Hepatic stellate cell (primary cell): ENCODE measurements at regions not wholly inside any gene's neighbourhood (a gene's known extent, or its start where the extent isn't known, plus 50 kb on each side); places are given as distances from the start of the nearest gene placed in this dataset.
"Not testable (repeated sequence)": the region's sequence is repeated elsewhere in the genome, so short reads cannot be mapped to it uniquely, and the experiment has no call there.

Experiments
- DNase-seq: peaks from one replicate; pipeline ENCODE4 v3.0.0; 2011; ENCODE audit warnings: low spot score

DNA sequence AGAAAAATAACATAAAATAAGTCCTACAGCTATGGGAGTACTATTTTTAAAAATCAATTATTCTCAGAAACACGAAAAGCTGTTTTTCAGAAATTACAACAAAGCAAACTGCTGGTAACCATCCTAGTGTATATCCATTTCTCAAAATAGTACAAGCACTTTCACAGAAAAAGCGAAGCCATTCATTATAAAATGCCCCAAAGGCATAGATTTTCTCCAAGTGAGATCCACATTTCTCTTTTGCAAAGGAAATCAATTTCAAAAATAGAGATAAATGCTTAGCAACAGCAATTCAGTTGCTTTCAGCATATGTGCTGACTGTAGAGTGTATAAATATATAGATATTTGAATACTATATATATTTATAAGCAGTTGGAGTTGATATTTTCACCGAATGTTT lies 1266.3 kb downstream of the SI start:
- DNase-seq: no peak

DNA sequence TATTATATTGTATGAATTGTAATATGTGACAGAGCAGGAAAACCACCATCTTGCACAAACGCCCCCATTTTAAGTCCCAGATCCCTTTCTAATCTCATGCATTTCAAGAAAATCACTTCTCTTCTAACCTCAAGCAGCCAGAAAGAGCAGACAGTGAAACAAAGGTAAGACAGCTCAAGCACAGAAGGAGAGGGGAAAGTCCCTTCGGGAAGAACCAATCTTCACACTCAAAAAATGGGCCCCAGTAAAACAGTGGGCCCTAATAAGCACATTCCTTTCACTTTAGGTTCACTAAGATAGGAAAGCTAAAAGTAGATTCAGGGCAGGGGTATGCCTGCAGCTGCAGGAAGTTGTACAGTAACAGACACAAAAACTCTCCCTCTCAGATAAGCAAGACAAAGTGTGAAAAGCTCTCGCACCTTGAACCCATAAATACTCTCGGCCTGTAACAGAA lies 1268.7 kb downstream of the SI start:
- DNase-seq: no peak

DNA sequence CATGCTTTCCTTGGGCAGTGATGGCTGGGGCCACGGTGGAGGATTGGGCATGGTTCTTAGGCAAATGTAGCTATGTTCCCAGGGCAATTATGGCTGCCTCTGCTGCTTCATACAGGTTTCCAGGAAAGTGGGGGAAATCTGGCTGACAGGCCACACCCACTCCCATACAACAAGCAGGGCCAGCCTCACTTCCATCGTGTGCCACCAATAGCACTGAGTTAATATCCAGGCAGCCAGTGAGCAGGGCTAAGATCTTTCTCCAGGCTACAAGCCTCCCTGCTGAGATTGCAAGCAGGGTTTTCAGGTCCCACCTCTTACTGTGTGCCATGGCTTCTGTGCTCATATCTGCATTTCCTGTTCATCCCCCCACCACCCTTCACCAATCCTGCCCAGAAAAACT lies 1291.9 kb downstream of the SI start:
- no peak for DNase-seq

DNA sequence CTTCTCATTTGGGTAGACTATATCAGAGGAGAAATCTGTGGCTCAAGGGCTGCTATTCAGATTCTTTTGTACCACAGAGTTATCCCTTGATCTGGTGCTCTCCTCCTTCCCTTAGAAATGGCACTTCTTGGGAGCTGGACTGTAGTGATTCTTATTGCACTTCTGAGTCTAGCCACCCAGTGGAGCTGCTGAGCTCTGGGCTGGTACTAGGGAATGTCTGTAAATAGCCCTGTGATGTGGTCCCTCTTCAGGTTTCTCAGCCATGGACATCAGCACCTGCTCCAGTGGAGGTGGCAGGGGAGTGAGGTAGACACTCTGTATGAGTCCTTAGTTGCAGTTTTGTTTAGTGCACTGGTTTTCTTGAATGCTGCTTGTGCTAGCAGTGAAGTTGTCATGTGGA lies 1292.6 kb downstream of the SI start:
- DNase-seq: no peak

DNA sequence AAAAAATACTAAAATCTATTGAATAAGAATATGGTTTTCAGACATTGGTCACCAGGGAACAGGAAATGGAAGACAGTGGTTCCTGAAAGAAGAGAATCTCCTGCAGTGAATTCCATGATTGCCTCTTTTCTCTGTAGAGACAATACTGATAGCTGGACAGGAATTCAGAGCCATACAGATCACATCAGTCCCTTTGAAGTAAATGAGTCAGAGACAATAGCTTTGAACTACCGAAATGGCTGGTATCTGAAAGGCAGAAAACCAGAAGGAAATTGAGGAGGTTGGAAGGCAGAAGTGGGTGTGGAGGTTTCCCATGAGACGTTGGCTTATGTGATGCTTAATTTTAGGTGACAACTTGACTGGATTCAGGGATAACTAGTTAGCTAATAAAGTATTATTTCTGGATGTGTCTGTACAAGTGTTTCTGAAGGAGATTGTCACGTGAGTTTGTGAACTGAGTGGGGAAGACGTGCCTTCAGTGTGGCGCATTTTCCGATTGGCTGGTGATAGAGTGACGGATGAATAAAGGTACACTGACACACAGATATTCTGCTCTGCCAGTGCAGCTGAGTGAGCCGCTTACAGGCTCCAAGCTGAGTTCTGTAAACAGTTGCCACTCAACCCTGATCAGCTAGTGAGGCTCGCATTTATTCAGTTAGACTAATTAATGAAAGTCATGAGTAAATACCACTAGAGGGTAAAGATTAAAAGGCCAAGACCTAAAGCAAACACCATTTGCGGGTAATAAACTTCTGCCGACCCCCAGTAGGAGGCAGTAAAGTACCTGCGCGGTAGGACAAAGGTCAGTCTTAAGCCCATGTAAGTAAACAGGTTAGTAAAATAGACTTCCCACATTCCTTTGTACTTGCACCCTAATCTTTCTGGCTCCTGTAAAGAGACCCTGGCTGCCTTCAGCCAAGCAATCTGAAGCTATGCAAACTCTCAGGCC lies 1298.6 kb downstream of the SI start:
- DNase-seq: no peak

DNA sequence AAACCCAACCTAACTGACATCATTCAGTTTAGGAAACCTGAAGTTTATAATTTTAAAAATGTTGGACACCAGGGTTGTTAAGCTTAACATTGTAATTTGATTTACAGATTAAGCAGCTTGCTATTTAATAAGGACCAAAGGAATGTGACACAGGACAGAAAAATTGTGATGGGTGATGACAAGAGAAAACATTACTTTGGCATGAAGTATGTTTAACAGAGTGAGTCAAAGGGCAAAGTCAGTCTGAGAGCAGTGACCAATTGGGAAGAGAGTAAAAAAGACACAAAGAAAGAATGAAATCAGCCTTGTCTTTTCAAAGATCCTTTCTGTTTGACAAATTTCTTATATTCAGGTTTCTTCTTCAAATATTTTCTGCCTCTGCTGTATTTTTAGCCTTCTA lies 1301.6 kb downstream of the SI start:
- no peak for DNase-seq

DNA sequence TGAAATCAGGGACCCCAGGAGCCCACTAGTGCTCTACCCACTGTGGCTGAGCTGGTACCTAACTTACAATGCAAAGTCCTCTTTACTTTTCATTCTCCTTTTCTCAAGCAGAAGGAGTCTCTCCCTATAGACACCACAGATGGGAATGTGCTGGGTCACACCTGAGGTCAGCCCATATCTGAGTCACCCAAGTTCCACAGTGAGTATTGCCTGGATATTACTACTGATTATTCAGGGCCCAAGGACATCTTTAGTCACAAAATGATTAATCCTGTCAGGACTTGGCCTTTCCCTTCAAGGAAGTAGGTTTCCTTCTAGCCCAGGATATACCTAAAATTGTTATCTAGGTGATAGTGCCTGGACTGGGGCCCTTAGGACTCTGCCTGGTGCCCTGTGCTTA lies 1305.2 kb downstream of the SI start:
- no peak for DNase-seq

DNA sequence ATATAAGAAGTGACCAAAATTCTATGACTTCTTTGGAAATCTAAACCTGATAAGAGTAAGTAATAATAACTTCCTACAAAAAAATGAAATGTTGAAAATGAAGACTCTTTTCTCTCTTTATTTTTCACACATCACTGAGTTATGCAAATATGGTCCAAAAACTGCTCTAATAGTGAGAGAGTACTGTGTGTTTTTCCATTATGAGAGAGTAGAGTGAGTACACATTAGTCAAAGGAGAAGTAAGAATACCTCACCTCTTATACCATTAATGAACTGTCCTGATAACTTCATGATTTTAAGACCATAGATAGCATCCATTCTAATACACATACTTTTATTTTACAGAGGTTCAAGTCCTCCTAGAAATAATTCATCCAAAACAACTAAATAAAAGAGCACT lies 1310.2 kb downstream of the SI start:
- DNase-seq: no peak

DNA sequence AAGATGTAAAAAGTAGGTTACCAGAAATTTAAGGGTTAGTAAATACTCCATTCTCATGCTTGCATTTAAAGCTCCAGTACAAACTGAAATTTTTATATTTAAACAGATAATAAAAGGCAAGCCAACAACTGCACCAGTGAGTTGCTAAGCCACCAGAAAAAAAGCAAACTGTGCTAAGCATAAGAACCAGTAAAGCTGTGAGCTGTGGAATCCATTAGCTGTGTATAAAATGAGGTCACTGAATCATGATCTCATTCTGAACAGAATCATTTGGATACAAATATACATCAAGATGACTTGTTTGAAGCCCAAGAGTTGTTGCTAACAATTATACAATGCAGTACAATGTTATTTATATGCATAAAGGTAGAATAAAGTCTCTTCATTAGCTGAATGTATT lies 1312.2 kb downstream of the SI start:
- DNase-seq: no peak

DNA sequence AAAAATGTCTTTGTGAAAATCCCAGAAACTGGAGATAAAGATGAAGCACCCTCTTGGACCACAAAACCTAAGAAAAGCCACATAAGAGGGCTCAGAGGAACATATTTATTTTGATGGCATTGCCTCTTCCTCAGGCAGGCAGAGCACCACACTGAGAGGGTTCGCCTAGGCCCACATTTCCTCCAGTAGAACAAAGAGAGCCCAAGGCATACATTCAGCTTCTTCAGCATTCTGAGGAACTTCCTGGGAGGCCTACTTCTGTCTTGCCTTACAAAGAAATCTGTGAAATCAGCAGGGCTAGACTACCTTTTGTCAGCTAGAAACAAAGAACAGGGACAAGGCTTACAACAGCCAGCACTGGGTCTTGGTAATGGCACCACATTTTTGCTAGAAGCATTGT lies 1325.3 kb downstream of the SI start:
- no peak for DNase-seq

DNA sequence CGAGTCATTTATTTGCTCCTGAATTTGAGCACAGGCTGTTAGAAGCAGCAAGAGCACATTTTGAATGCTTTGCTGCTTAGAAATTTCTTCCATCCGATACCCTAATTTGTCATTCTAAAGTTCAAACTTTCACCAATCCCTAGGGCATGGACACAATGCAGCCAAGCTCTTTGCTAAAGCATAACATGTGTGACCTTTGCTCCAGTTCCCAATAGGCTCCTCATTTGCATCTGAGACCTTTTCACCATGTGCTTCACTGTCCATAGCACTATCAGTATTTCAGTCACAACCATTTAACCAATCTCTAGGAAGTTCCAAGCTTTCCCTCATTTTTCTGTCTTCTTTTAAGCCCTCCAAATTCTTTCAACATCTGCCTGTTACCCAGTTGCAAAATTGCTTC lies 1333.1 kb downstream of the SI start:
- no peak for DNase-seq

DNA sequence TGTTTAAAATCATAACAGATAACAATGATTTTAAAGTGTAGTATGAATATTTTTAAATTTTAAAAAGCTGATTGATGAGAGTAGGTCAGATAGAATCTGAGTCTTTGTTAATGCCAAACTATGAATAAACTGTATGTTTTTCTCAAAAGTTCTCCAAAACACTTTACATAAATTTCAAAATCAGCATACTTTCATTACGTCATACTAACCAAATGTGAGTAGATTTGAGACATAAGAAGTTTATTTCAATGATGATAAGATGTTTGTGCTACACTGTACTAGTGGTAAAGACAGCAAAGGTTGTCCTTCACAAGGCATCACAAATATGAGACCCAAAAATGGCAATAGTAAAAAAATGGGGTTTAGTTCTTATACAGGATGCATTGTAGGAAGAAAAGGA lies 1342.9 kb downstream of the SI start:
- no peak for DNase-seq

DNA sequence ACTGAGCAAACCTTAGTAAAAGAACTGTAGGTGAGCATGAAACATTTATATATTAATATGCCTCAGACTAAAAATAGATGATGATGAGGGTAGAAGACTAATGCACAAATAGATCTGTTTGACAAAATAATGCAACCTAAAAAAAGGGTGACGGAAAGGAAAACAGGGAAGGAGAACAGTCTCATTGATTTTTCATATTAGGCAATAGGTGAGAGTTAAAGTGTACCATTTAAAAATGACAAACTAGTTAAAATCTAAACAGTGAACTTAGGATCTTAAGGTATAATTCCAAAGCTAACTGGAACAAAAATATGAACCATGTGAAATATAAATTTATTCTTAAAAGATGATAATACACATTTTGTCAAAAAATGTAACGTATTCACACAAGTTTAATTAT lies 1347.6 kb downstream of the SI start:
- no peak for DNase-seq

DNA sequence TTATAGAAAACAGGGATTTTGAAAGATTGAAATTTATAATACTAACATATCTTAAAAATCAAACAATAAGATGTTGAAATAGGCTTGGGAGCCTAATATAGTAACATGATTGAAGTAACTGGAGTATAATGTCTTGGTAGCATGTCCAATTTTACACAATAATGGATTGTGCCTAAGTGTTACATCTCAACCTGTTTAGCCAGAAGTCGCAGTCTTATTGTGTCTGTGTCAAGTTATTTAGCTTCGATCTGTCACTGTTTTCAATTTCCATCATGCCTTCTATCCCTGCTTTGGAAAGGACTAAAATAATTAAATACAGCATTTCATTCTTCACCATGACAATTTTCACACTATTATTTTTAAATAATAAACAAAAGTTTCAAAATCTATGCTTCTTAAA lies 1352.2 kb downstream of the SI start:
- no peak for DNase-seq

DNA sequence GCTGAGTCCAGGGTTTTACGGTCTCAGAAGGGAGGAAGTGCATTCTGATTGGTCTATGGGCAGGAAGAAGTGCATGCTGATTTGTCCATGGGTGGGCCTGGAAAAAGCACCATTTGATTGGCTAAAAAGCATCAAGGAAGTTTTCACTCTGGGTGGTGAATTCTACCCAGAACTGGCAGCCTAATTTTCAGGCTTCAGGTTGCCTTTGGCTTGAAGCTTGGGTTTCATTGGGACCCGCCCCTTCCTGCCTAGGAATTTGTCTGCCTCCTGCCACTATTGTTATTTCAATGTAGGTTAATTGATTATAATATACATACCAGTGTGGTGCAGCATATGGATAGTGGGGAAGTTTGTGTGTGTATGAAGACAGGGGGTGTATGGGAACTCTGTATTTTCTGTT lies 1355.9 kb downstream of the SI start:
- no peak for DNase-seq

DNA sequence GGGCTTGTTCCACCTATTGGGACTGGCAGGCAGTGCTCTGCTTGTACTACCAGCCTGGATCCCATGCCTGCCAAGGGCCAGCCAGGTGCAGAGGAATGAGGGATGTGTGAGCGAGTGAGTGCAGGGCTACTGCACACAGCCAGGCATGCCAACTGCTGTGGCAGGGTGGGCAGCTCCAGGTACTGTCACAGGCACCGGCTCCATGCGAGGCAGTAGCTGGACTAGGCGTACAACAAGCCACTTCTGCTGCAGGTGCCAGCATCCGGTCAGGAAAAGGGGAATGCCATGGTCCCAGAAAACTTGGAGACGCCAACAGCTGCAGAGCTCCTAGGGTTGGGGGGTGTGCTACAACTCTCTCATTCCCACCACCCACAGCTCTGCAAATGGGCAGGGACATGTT lies 1356.7 kb downstream of the SI start:
- no peak for DNase-seq

DNA sequence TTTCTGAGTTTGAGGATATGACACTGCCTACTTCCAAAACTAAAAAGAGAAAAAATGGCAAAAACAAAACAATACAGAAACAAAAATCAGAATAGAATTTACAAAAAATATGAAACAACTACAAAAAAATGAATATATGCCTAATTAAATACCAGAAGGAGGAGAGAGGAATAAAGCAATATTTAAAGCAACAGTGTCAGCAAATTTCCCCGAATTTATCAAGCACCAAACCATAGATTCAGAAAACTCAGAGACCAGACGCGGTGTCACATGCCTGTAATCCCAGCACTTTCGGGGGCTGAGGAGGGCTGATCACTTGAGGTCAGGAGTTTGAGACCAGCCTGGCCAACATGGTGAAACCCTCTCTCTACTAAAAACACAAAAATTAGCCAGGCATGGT lies 1360.9 kb downstream of the SI start:
- DNase-seq: no peak

DNA sequence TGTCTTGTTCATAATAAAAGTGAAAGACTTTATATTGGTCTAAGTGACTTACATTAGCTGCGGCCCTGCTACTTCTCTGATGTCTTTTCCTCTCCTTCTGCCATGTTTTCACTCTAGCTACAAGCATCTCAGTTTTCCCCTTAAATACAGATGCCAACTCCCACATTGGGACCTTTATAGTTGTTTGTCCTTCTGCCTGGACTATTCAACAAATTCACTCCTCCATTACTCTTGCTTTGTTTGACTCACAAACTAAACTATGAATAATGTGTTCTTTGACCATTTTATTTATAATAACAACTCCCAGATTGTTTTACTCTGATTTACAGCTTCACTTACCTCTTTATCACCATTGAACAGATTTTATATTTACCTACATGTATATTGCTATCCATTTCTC lies 1369.9 kb downstream of the SI start:
- DNase-seq: no peak

DNA sequence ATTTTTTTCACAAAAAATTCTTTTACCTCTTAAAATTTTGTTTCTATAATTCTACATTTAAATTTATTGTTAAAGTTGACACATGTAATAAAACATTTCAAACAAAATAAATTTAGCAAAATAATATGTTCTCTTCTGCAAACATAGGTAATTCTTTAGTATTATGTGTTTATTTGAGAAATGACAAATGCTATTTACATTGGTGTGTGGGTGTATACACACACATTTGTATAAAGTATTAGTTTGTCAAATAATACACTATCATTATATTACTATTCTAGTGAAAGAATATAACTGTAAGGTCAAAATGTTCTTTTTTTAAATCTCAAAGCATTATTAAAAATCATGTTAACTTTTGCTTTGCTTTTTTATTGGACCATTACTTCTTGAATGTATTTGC lies 1370.6 kb downstream of the SI start:
- DNase-seq: no peak

DNA sequence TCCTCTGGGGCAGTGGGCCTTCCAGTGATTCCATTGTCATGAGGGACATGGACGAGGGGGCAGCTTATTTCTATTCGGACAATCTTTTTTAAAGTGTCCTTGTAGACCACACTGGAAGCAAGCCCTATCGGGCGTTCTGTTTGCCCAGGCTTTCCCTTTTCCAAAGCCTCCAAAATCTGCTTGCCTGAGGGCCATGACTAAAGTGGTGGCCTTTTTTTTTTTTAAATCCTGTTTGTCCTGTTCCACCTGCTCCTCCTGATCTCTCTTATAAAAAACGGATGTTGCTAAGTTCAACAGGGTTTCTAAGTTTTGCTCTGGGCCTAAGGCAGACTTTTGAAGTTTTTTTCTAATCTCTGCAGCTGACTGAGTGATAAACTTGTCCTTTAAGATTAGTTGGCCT lies 1380.1 kb downstream of the SI start:
- DNase-seq: not testable (repeated sequence)

DNA sequence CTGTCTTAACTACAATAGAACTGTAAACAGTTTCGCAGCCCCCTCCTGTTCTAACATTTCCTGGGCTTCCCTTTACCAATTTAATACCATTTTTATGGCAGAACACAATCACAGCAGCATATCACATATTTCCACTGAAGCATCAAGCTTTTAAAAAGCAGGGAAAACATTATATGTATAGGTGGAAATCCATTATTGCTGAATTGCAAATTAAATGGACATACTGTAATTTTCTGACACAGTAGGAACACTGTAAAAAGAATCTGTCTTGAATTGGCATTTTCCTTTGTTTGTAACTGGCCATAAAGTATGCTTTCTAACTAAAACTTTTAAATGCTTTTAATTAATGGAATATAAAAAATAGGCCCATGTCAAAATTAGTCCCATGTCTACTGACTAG lies 1385.8 kb downstream of the SI start:
- DNase-seq: no peak

DNA sequence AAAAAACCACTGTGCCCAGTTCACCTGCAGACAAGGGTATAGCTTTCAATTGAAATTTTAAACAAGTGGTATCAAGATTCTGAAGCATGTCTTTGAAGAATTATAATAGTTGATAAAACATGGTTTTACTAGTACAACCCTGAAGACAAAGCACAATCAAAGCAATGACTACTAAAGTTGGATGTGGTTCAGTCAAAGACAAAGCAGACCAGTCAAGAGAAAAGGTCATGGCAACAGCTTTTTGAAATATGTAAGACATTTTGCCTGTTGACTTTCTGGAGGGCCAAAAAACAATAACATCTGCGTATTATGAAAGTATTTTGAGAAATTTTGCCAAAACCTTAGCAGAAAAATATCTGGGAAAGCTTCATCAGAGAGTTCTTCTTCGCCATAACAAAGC lies 1393.6 kb downstream of the SI start:
- DNase-seq: no peak

DNA sequence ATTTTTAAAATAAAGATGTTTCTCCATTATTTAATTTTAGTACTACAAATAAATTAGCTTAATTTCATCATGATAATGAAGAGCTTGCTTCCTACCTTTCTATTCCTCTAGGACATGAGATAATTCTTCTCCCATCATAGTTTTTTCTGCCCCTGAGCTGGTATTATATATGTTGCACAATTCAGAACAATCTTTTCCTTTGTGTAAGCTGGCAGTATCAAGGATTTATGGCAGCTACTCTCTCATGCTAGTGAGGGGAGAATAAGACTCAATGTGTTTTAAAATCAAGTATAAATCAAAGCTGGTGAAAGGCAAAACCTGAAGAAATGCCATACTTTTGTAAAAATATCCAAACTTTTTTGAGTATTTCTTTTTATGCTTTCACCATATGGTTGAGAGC lies 1405.3 kb downstream of the SI start:
- no peak for DNase-seq

DNA sequence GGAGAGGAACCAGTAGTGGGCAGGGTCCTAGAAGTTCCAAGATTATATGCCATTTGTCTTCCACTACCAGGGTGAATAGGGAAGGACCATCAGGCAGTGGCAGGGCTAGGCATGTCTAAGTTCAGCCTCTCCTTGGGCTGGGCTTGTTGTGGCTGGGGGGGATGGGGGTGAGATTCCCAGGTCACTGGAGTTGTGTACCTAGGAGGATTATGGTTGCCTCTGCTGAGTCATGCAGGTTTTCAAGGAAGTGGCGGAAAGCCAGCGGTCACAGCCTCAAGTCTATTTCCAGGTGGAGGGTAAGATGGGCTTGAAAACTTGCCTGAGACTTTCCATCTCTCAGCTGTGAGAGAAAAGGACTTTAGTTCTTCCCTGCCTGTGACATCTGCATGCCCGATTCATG lies 1407.1 kb downstream of the SI start:
- DNase-seq: no peak
